Activated naive CD4-positive, alpha-beta T cell treated with anti-CD3 and anti-CD28 coated beads, Interleukin-2, amount 50 U/mL, for 16 hours (primary cell): ENCODE measurements at regions not wholly inside any gene's neighbourhood (a gene's known extent, or its start where the extent isn't known, plus 50 kb on each side); places are given as distances from the start of the nearest gene placed in this dataset.
"Not testable (repeated sequence)": the region's sequence is repeated elsewhere in the genome, so short reads cannot be mapped to it uniquely, and the experiment has no call there.

Experiments used
- DNase-seq: peaks from one replicate; pipeline ENCODE4 v3.0.0-alpha.2; 2020

DNA sequence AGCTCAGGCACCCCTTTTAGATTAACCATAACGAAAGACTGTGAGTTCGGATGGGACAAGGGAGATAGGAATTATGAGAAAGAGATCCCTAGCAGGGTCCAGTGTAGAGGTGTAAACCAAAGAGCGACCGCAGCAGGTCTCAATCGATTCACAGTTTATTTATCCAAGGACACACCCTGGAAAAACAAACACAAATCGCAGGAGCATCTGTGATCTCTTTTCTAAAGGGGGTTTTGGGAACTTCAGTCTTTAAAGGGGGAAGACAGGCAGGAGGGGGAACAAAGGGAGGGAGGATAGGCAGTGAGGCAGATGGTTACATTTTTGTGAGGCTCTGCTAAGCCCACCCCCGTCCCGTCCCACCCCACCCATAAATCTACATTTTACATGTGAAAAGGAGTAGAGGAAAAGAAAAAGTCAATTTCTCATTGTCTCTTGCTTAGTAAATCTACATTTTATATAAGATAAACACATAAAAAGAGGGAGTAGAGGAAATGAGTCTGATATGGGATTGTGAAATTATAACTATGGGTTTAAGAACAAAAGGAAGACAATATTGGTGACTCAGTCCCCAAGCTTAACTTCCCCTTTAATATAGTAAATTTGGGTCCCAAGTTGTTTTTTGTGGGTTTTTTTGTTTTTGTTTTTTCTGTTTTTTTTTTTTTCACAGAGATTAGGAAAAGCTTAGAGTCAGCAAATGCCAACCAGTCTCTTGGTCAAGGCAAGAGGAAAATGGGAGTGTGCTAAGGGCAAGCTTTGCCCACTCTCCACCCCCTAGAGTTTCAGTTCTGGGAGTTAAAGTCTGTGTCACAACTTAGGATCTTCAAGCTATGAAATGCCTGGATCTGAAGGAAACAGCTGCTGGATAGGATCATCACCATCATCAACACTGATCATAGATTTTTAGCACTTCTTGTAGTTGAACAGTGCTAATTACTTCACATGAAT lies 160.9 kb upstream of the CDH5 start:
- DNase-seq, result no peak

GRCh38 chr16:66204756-66205155 lies 161.7 kb upstream of the CDH5 start:
- no peak for DNase-seq

GRCh38 chr16:66203476-66203875 lies 163.0 kb upstream of the CDH5 start:
- DNase-seq, result no peak

GRCh38 chr16:66199189-66199588 lies 167.3 kb upstream of the CDH5 start:
- no peak for DNase-seq

GRCh38 chr16:66198641-66199040 lies 167.8 kb upstream of the CDH5 start:
- DNase-seq, result no peak

DNA sequence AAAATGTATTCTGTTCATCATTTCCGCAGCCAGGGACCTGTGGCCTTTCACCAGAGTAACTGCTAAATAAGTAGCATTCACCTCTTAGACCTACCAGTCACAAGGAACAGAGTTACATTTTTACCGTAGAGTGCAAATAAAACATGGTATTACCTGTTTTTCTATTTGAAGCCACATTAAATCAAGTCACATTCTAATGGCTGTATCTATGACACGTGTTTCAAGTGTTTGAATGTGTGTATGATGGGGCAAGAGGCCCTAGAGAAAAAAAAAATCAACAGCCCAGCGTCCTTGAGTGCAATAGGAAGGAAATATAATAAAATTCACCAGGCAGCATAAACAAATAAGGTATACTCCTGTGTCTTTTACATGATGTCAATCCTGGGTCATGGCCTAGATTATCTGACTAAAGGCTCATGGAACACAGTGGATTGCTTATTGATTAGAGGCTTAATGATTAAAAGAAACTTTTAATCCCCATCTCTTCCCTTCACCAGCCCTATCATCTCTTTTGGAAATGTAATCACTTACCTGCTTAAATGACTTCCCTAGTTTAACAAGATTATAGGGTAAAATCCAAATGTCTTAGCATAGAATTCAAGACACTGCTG lies 168.7 kb upstream of the CDH5 start:
- no peak for DNase-seq

- DNase-seq, result no peak
Measured at GRCh38 chr16:66196770-66197169, 169.7 kb upstream of the CDH5 start.

GRCh38 chr16:66194866-66195265 lies 171.6 kb upstream of the CDH5 start:
- DNase-seq, result no peak

GRCh38 chr16:66193543-66194229 lies 172.8 kb upstream of the CDH5 start:
- no peak for DNase-seq

DNA sequence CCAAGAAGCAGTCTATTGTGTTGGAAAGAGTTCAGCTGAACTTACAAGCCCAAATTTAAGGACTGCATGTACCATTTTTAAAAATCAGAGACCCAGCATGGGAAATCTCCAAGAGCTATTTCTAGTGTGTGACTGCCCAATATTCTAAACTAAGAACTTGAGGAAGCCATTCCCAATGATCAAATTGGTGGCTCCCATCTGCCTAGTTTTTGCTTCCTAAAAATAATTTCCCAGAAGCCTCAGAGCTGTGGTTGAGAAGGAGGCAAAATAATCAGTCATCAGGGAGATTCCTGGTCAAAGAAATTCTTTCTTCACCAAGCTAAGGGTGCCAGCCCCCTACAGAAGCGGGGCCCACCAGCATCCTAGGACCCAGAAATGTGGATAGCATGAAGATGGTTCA lies 176.1 kb upstream of the CDH5 start:
- DNase-seq, result no peak

GRCh38 chr16:66189951-66190350 lies 176.5 kb upstream of the CDH5 start:
- DNase-seq, result no peak

- no peak for DNase-seq
Measured at GRCh38 chr16:66188917-66189725, 177.4 kb upstream of the CDH5 start.

- no peak for DNase-seq
Measured at GRCh38 chr16:66186251-66186785, 180.2 kb upstream of the CDH5 start.

GRCh38 chr16:66182592-66182991 lies 183.9 kb upstream of the CDH5 start:
- DNase-seq, result no peak

DNA sequence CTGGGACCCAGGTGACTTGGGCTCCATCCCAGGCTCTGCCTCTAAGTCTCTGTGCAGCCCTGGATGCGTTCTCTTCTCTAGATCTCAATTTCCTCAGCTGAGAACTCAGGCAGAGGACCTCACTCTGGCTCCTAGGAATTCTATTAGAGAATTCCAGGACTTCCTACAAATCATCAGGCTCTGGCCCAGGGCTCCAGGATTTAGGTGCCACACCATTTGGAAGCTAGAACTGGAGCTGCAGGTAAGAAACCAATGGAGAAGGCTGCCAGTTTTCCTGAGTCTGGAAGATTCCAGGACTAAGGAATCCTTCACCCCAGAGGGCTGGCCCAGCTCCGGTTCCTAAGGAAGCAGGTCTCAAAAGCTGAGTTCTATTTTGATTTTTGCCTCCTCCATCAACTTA lies 189.8 kb upstream of the CDH5 start:
- no peak for DNase-seq

DNA sequence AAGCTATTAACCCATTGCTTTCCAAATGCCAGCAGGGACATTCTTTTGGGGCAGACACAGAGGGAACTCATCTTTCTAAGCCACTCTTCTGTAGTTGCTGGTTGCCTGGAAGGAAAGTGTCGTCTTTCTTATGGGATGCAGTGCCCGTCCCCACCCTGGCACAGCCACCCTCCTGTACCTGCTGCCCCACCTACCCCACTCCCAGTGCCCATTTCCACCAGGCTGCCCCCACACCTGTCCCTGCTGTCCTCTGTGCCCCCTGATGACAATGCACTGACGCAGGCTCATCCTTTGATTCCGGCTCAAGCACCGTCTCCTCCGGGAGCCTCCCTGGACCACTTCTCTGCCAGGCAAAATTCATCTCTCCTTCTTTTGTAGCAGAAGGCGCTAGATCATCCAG lies 190.4 kb upstream of the CDH5 start:
- no peak for DNase-seq

- DNase-seq, result no peak
Measured at GRCh38 chr16:66175636-66176035, 190.9 kb upstream of the CDH5 start.

DNA sequence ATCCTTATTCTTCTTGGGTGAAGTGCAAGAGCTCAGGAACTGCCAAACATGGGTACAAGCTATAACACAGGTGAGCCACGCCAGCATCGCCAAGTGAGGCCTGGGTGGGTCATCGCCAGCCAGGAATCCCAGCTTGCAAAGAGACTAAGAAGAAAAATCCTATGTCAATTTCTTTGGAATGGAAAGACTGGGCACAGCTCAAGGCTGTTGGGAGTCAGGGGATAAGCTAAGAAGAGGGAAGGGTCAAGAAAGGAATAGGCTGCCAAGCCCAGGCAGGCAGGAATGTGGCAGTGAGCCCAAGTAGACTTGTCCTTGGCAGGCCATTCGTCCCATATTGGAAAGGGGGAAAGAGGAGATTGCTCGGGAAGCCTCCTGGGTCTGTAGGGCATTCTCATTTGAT lies 191.4 kb upstream of the CDH5 start:
- no peak for DNase-seq

DNA sequence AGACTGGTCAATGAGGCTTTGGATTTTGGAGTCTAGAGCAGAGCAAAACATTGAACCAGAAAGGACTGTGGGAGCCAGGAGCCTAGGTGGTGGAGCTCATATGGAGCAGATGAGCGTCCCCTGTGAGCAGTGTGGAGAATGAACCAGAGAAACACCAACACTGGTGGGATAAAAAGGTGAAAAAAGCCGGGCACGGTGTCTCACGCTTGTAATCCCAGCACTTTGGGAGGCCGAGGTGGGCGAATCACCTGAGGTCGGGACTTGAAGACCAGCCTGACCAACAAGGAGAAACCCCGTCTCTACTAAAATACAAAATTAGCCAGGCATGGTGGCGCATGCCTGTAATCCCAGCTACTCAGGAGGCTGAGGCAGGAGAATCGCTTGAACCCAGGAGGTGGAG lies 192.7 kb upstream of the CDH5 start:
- not testable (repeated sequence) for DNase-seq

DNA sequence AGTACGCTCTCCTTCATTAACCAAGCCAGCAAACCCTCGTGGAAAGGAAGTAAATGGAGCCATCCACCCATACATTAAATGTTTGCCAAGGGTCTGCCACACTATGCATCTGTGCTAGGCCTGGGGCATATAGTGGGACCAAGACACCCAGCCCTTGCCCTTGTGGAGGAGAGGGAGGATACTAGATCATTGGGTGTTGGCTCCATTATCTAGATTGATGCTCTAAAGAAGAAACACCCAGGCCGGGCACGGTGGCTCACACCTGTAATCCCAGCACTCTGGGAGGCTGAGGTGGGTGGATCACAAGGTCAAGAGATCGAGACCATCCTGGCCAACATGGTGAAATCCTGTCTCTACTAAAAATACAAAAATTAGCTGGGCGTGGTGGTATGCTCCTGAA lies 193.3 kb upstream of the CDH5 start:
- DNase-seq, result not testable (repeated sequence)

DNA sequence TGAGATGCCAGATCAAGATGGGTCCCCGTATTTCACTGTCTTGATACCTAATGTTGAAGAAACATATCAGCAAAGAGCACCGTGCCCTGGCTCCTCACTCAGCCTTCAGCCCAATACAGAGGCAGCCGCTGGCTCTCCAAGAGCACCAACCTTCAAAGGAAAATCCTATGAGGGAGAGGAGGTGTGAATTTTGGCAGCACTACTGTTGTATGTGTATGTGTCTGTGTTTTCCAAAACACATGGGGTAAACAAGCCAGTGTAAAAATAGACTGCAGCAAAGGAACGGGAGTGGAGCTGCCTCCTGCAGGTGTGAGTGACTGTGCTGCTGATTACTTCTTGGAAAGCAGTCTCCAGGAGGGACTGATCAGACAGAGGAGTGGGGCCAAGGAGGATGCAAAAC lies 194.0 kb upstream of the CDH5 start:
- no peak for DNase-seq

DNA sequence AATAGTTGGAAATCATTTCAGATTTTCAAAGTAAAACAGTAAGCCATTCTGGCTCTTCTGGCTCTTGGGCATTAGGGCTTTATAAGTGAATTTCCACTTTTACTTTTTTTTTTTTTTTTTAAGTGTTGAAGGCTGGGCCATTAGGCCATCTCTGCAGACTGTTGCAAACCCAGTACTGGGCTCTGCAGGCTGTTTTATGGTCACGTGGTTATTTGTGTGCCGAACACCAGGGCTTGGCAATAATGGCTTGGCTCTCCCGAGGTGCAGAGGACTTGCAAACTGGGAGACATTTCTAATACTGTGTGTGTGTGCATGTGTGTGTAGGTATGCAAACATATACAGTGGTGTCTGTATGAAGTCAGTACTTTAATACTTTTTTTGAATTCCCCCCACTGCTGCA lies 194.9 kb upstream of the CDH5 start:
- no peak for DNase-seq

DNA sequence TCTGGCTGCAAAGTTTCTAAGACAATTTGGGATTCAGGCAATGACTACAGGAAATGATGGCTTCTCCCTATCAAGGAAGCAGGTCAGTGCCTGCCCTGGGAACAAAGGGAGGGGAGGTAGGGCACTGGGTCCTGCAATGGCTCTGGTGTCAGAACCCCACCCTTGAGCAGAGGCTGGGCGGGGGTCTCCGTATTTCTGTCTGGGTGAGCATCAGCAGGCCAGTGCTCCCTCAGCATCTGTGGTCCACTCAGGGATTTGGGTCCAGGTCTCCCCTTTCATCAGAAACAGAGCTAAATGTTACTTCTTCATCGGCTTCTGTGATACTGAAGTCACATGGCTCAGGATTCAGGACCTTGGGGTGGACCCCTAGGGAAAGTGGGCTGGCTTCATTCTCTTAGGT lies 195.5 kb upstream of the CDH5 start:
- no peak for DNase-seq
